GM18907 (cell line): ENCODE measurements at regions not wholly inside any gene's neighbourhood (a gene's known extent, or its start where the extent isn't known, plus 50 kb on each side); places are given as distances from the start of the nearest gene placed in this dataset.

Experiments used
- ATAC-seq: cut with Tn5 transposase; IDR thresholded peaks from one replicate; pipeline ENCODE4 v1.9.1; 2021; ENCODE audit warnings: mild to moderate bottlenecking, moderate library complexity; ENCODE audit not compliant: unreplicated experiment

GRCh38 chr2:155350783-155351580 lies 652.5 kb downstream of the KCNJ3 start:
- no peak for ATAC-seq

- ATAC-seq: no peak
Measured at GRCh38 chr2:155332016-155332415, 633.5 kb downstream of the KCNJ3 start.

GRCh38 chr2:155320236-155320635 lies 621.7 kb downstream of the KCNJ3 start:
- ATAC-seq: no peak

GRCh38 chr2:155318710-155319109 lies 620.2 kb downstream of the KCNJ3 start:
- no peak for ATAC-seq

GRCh38 chr2:155315768-155316167 lies 617.3 kb downstream of the KCNJ3 start:
- ATAC-seq: no peak

GRCh38 chr2:155310589-155310988 lies 612.1 kb downstream of the KCNJ3 start:
- peak; percentile 66 for ATAC-seq

GRCh38 chr2:155309483-155309882 lies 611.0 kb downstream of the KCNJ3 start:
- ATAC-seq: no peak

- ATAC-seq: no peak
Measured at GRCh38 chr2:155308367-155309009, 610.0 kb downstream of the KCNJ3 start.

- ATAC-seq: no peak
Measured at GRCh38 chr2:155301221-155301620, 602.7 kb downstream of the KCNJ3 start.

- ATAC-seq: no peak
Measured at GRCh38 chr2:155298001-155298400, 599.5 kb downstream of the KCNJ3 start.

GRCh38 chr2:155294358-155294757 lies 595.9 kb downstream of the KCNJ3 start:
- ATAC-seq: no peak

GRCh38 chr2:155281907-155282306 lies 583.4 kb downstream of the KCNJ3 start:
- ATAC-seq: no peak

GRCh38 chr2:155273323-155273722 lies 574.8 kb downstream of the KCNJ3 start:
- peak; percentile 73 for ATAC-seq

- ATAC-seq: no peak
Measured at GRCh38 chr2:155266583-155266982, 568.1 kb downstream of the KCNJ3 start.

- ATAC-seq: no peak
Measured at GRCh38 chr2:155266109-155266508, 567.6 kb downstream of the KCNJ3 start.

- no peak for ATAC-seq
Measured at GRCh38 chr2:155256803-155257202, 558.3 kb downstream of the KCNJ3 start.

- ATAC-seq: peak; percentile 87
Measured at GRCh38 chr2:155250800-155251199, 552.3 kb downstream of the KCNJ3 start.

- ATAC-seq: no peak
Measured at GRCh38 chr2:155240176-155240575, 541.7 kb downstream of the KCNJ3 start.

GRCh38 chr2:155235710-155236109 lies 537.2 kb downstream of the KCNJ3 start:
- ATAC-seq: no peak

GRCh38 chr2:155223781-155224406 lies 525.4 kb downstream of the KCNJ3 start:
- ATAC-seq: peak; percentile 64

- peak; percentile 50 for ATAC-seq
Measured at GRCh38 chr2:155218945-155219344, 520.5 kb downstream of the KCNJ3 start.
